BJ (cell line): ENCODE measurements at regions not wholly inside any gene's neighbourhood (a gene's known extent, or its start where the extent isn't known, plus 50 kb on each side); places are given as distances from the start of the nearest gene placed in this dataset.

Source experiments
- CTCF ChIA-PET: fragments of 350-600 bp; formaldehyde crosslinking; extraction: SDS; loops from one replicate; lab custom pipeline; 2021; ENCODE audit warnings: antibody characterized with exemption, inconsistent platforms; lab: Yijun Ruan, JAX
- POLR2A ChIA-PET: fragments of 300-600 bp; sonication (Branson Sonifier 250); formaldehyde crosslinking; extraction: SDS; loops from one replicate; lab custom pipeline; 2021; ENCODE audit warnings: antibody characterized with exemption; lab: Charles Lee
- DNase-seq: peaks from one replicate; pipeline ENCODE4 v3.0.0-alpha.2; 2011; ENCODE audit warnings: low read depth
- H3K27me3 ChIP-seq: 2 replicates; pipeline ENCODE4 v1.6.0; 2011; ENCODE audit warnings: low read length; ENCODE audit not compliant: control insufficient read depth, insufficient read depth
- H3K36me3 ChIP-seq: 2 replicates; pipeline ENCODE4 v1.5.1; 2011; ENCODE audit warnings: low read length; ENCODE audit not compliant: control insufficient read depth, insufficient read depth
- H3K4me3 ChIP-seq: 2 replicates; pipeline ENCODE4 v1.5.1; 2011; ENCODE audit warnings: low read depth, mild to moderate bottlenecking, control low read depth, low read length
- CTCF ChIP-seq: IDR thresholded peaks from 2 replicates; pipeline ENCODE4 v1.5.1; 2011; ENCODE audit warnings: low read depth, mild to moderate bottlenecking, control low read depth, inconsistent platforms, low read length, moderate library complexity; ENCODE audit not compliant: insufficient read depth

GRCh38 chr7:53087274-53087673, 51.8 kb downstream of the POM121L12 start:
- Histone ChIP-seq H3K36me3 (no peaks in the 10 kb centered on the region), H3K4me3 (no peak overlapping the region), H3K27me3 (no peaks in the 10 kb centered on the region)
- no peak for DNase-seq
- ChIA-PET CTCF (interaction anchor here (0.6 kb wide), 1 partner anchor 22 kb away, joined by 3 read pairs; no protein-coding TSS in a partner anchor), POLR2A (no interaction called here)
- no peak for TF ChIP-seq CTCF

- Histone ChIP-seq H3K4me3 (no peak overlapping the region), H3K36me3 (no peaks in the 10 kb centered on the region), H3K27me3 (no peaks in the 10 kb centered on the region)
- CTCF ChIA-PET, result no interaction called here
- TF ChIP-seq CTCF, result no peak
- POLR2A ChIA-PET, result no interaction called here
- DNase-seq, result no peak
These were observed 58.8 kb downstream of the POM121L12 start for GRCh38 chr7:53094191-53094590.

- POLR2A ChIA-PET, result no interaction called here
- TF ChIP-seq CTCF, result no peak
- no peaks in the 10 kb centered on the region for H3K36me3 ChIP-seq
- DNase-seq, result no peak
- CTCF ChIA-PET, result no interaction called here
- no peaks in the 10 kb centered on the region for H3K27me3 ChIP-seq
- H3K4me3 ChIP-seq, result no peak overlapping the region
These were observed 59.4 kb downstream of the POM121L12 start for GRCh38 chr7:53094827-53095226.

GRCh38 chr7:53095731-53096501, 60.5 kb downstream of the POM121L12 start:
- CTCF ChIA-PET, result no interaction called here
- no peak for TF ChIP-seq CTCF
- H3K4me3 ChIP-seq, result no peak overlapping the region
- H3K36me3 ChIP-seq, result no peaks in the 10 kb centered on the region
- POLR2A ChIA-PET, result no interaction called here
- DNase-seq, result no peak
- H3K27me3 ChIP-seq, result no peaks in the 10 kb centered on the region

- no peaks in the 10 kb centered on the region for H3K27me3 ChIP-seq
- TF ChIP-seq CTCF, result no peak
- ChIA-PET POLR2A (no interaction called here), CTCF (no interaction called here)
- no peaks in the 10 kb centered on the region for H3K36me3 ChIP-seq
- H3K4me3 ChIP-seq, result no peak overlapping the region
- no peak for DNase-seq
These were observed 64.7 kb downstream of the POM121L12 start for GRCh38 chr7:53100091-53100490.
